Neural cell (in vitro differentiated cells): ENCODE measurements at regions not wholly inside any gene's neighbourhood (a gene's known extent, or its start where the extent isn't known, plus 50 kb on each side); places are given as distances from the start of the nearest gene placed in this dataset.

ENCODE experiments used
- EZH2 ChIP-seq: fragments of 200-600, 300-800 bp; shearing (Covaris generic), sonication (generic); IDR thresholded peaks from 2 replicates; pipeline ENCODE4 v1.6.1; 2014; ENCODE audit warnings: antibody characterized with exemption, low read length, borderline replicate concordance, mild to moderate bottlenecking; ENCODE audit not compliant: insufficient read depth, poor library complexity, severe bottlenecking
- MXI1 ChIP-seq: fragments of 450-650 bp; conservative IDR thresholded peaks from 2 replicates; pipeline ENCODE4 v1.6.1; 2014; ENCODE audit warnings: antibody characterized with exemption, mild to moderate bottlenecking; ENCODE audit not compliant: poor library complexity, severe bottlenecking
- POLR2AphosphoS5 ChIP-seq: IDR thresholded peaks from 2 replicates; pipeline ENCODE4 v1.6.1; 2012
- SMC3 ChIP-seq: fragments of 450-650 bp; conservative IDR thresholded peaks from 2 replicates; pipeline ENCODE4 v1.6.1; 2014; ENCODE audit warnings: antibody characterized with exemption, mild to moderate bottlenecking, moderate library complexity; ENCODE audit not compliant: poor library complexity
- TAF1 ChIP-seq: IDR thresholded peaks from 2 replicates; pipeline ENCODE4 v1.6.1; 2012; ENCODE audit warnings: low read depth
- TF ChIP-seq, protein P1 (sequence below): fragments of 450-650 bp; IDR thresholded peaks from 2 replicates; pipeline ENCODE4 v1.5.1; 2014; ENCODE audit warnings: antibody characterized with exemption, mild to moderate bottlenecking, moderate library complexity; ENCODE audit not compliant: poor library complexity, severe bottlenecking
- TF ChIP-seq, protein P2 (sequence below): IDR thresholded peaks from 2 replicates; pipeline ENCODE4 v1.6.1; 2012; ENCODE audit warnings: borderline replicate concordance

DNA sequence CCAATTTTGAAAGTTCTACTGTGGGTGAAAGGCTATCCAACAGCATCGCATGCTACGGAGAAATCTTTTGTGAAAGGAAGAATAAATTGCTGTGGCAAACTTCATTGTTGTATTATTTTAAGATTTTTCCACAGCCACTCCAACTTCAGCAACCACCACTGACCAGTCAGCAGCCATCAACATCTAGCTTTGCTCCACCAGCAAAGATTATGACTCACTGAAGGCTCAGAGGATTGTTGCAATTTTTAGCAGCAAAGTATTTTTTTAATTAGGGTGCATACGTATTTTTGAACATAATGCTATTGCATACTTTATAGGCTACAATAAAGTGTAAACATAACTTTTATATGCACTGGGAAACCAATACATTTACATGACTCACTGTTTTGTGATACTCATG, 493.5 kb downstream of the TFAP2A start:
- TF ChIP-seq, protein P1, sequence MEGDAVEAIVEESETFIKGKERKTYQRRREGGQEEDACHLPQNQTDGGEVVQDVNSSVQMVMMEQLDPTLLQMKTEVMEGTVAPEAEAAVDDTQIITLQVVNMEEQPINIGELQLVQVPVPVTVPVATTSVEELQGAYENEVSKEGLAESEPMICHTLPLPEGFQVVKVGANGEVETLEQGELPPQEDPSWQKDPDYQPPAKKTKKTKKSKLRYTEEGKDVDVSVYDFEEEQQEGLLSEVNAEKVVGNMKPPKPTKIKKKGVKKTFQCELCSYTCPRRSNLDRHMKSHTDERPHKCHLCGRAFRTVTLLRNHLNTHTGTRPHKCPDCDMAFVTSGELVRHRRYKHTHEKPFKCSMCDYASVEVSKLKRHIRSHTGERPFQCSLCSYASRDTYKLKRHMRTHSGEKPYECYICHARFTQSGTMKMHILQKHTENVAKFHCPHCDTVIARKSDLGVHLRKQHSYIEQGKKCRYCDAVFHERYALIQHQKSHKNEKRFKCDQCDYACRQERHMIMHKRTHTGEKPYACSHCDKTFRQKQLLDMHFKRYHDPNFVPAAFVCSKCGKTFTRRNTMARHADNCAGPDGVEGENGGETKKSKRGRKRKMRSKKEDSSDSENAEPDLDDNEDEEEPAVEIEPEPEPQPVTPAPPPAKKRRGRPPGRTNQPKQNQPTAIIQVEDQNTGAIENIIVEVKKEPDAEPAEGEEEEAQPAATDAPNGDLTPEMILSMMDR, result no peak
- TF ChIP-seq MXI1 (no peak), TAF1 (no peak), POLR2AphosphoS5 (no peak), SMC3 (no peak), EZH2 (no peak)
- TF ChIP-seq, protein P2, sequence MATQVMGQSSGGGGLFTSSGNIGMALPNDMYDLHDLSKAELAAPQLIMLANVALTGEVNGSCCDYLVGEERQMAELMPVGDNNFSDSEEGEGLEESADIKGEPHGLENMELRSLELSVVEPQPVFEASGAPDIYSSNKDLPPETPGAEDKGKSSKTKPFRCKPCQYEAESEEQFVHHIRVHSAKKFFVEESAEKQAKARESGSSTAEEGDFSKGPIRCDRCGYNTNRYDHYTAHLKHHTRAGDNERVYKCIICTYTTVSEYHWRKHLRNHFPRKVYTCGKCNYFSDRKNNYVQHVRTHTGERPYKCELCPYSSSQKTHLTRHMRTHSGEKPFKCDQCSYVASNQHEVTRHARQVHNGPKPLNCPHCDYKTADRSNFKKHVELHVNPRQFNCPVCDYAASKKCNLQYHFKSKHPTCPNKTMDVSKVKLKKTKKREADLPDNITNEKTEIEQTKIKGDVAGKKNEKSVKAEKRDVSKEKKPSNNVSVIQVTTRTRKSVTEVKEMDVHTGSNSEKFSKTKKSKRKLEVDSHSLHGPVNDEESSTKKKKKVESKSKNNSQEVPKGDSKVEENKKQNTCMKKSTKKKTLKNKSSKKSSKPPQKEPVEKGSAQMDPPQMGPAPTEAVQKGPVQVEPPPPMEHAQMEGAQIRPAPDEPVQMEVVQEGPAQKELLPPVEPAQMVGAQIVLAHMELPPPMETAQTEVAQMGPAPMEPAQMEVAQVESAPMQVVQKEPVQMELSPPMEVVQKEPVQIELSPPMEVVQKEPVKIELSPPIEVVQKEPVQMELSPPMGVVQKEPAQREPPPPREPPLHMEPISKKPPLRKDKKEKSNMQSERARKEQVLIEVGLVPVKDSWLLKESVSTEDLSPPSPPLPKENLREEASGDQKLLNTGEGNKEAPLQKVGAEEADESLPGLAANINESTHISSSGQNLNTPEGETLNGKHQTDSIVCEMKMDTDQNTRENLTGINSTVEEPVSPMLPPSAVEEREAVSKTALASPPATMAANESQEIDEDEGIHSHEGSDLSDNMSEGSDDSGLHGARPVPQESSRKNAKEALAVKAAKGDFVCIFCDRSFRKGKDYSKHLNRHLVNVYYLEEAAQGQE, result no peak
